HG02798 (cell line): ENCODE measurements at regions not wholly inside any gene's neighbourhood (a gene's known extent, or its start where the extent isn't known, plus 50 kb on each side); places are given as distances from the start of the nearest gene placed in this dataset.
"Not testable (repeated sequence)": the region's sequence is repeated elsewhere in the genome, so short reads cannot be mapped to it uniquely, and the experiment has no call there.

Experiments used
- ATAC-seq: cut with Tn5 transposase; IDR thresholded peaks from one replicate; pipeline ENCODE4 v1.9.1; 2021; ENCODE audit warnings: mild to moderate bottlenecking; ENCODE audit not compliant: unreplicated experiment, poor library complexity

GRCh38 chr1:115536279-115536816 lies 105.4 kb upstream of the VANGL1 start:
- ATAC-seq, result no peak

- ATAC-seq, result no peak
These were observed 107.7 kb upstream of the VANGL1 start for GRCh38 chr1:115534106-115534505.

- no peak for ATAC-seq
These were observed 110.0 kb upstream of the VANGL1 start for GRCh38 chr1:115531631-115532264.

GRCh38 chr1:115530407-115530806 lies 111.4 kb upstream of the VANGL1 start:
- no peak for ATAC-seq

- no peak for ATAC-seq
These were observed 112.4 kb upstream of the VANGL1 start for GRCh38 chr1:115529216-115529897.

- ATAC-seq, result not testable (repeated sequence)
These were observed 113.4 kb upstream of the VANGL1 start for GRCh38 chr1:115528336-115528735.

- no peak for ATAC-seq
These were observed 114.0 kb upstream of the VANGL1 start for GRCh38 chr1:115527746-115528145.

DNA sequence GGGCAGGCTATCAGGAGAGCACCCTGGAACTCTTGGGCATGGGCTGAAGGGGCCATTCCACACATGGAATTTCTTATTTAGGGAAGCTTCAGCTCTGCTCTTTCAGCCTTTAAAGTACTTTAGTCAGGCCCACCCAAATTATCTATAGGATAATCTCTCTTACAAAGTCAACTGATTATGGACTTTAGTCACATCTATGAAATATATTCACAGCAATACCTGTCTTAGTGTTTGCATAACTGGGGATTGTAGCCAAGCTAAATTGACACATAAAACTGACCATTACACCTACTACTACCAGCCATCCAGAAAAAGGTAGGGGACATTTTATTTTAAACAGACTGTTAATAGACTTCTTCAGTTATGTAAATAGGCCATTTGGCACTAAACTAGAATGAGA lies 114.9 kb upstream of the VANGL1 start:
- no peak for ATAC-seq

DNA sequence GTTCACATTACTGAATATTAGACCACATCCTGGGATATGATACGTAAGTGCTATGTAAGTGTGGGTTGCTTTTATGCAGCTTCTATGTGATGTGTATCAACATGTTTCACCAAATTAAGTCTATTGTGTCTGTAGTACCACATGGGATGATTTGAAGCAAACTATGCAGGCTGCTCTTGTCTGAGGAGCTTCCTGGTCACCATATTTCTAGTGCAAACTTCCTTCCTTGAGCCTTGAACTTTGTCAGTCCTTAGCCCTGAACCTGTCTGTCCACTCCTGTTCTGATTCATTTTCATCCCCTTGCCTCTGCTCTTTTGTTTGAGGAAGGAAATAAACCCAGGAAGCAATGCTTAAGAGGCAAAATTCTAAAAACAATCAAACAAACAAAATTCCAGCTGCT lies 117.5 kb upstream of the VANGL1 start:
- ATAC-seq, result no peak

DNA sequence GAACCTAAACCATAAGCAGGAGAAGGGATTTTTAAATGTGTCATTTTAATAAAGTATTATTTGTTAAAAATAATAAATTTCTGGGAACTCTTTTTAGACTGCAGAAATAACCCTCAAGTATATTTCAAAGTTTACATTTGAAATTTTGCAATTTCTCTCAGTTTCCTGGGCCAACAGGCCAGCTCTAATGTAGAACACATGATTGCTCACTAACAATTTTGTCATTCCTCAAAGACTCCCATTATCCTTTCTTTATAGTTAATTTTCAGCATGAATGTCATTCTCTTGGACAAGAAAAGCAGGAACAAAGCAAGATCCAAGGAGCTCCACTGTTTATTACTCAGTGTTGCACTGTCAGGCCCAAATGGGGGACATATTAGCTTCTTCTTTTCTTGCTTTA lies 119.4 kb upstream of the VANGL1 start:
- no peak for ATAC-seq

DNA sequence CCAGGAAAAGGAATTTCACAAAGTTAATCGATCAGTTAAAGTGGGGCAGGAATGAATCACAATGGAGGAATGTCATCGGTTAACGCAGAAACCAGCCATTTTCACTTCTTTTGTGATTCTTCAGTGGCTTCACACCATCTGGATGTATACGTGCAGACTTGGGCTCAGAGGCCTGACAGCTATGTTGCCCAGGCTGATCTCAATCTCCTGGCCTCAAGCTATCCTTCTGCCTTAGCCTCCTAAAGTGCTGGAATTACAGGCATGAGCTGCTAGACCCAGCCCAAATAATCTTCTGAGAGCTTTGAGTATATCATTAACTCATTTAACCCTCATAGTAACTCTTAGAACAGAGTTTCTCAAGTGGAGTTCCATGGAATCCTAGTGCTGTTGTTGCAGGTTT lies 126.5 kb upstream of the VANGL1 start:
- no peak for ATAC-seq

- ATAC-seq, result not testable (repeated sequence)
These were observed 131.5 kb upstream of the VANGL1 start for GRCh38 chr1:115510226-115510625.

DNA sequence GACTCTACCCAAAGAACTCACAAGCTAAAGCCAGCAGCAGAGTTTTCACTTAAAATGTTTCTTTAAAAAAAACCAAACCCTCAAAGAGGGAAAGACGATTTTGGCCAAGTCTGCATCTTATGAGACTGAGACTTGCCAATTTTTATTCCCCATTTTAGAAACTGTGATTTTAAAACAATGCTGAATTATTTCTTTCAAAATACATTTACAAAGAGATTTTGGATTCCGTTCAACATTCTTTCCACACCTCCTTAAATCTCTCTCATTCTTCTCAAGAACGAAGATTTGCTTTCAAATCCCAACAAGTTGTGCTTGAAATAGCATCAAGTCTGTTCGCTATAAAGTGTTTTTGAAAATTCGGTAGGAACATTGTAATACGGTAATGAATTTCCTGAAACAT lies 133.9 kb upstream of the VANGL1 start:
- ATAC-seq, result no peak

DNA sequence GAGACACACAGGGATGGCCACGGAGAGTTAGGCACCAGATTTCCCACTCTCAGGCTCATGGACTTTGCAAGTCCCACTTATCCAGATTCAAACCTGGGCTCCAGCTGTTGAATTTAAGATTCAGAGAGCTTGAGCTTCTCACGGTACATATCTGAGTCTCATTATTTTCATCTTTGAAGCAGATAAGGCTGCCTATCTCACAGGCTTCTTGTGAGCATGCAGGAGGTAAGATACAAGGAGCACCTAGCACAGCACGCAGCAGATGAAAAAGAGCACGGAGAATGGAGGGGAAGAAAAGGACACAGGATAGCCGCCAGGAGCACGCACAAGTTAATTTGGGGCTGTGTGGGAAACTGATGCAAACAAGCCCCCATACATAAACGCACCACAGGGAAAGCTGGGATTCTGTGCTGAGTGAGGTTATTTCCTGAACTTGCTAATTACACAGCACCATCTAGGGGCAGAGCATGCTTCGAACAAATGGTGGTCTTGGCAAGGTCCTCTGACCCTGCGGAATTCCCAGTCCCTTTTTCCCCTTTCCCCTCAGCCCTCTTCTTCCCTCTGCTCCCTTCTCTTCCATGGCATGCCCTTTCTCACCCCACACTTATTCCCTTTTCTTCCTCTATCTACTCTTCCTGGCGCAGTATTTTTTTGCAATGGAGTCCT lies 134.7 kb upstream of the VANGL1 start:
- no peak for ATAC-seq

- no peak for ATAC-seq
These were observed 135.3 kb upstream of the VANGL1 start for GRCh38 chr1:115506518-115506917.

DNA sequence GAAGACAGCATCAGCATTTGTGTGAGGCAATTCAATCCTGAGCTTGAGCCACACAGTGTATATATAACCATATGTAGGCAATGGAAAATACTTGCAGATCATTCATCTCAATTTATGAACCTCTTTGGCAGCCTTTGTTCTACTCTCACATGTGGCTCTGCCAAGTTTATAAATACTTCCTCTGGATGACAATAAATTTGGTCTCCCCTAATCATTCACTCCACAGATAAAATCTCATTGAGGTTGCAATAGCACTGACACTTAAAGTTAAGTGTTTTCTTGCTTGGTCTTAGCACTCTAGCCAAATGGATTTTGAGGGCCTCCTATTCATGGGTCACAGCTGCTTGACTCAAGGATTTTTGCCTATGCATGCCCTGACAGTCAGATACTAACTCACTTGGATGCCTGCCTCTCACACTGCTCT lies 136.6 kb upstream of the VANGL1 start:
- no peak for ATAC-seq

DNA sequence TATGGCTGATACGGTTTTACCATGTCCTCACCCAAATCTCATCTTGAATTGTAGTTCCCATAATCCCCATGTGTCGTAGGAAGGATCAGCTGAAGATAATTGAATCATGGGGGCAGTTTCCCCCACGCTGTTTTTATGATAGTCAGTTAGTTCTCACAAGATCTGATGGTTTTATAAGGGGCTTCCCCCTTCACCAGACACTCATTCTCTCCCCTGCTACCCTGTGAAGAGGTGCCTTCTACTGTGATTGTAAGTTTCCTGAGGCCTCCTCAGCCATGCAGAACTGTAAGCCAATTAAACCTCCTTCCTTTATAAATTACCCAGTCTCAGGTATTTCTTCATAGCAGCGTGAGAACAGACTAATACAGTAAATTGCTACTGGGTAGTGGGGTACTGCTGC lies 139.6 kb upstream of the VANGL1 start:
- ATAC-seq, result not testable (repeated sequence)

DNA sequence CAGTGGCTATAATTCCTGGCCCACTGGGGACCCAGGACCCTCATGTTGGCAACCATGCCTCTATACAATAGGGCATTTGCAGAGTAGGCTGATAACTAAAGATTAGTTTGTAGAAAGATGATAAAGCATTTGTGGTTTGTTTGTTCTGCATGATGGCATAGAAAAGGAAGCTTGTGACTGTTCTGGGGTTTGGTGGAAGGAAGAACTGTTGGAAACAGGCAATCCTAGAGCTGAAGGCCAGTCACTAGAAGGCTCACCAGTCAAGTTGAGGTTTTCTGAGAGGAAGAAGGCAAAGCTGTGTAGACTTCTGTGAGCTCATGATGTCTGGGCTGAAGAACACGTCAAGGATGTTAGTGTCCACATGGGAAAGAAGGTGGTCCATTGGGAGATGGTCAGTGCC lies 140.3 kb upstream of the VANGL1 start:
- no peak for ATAC-seq

DNA sequence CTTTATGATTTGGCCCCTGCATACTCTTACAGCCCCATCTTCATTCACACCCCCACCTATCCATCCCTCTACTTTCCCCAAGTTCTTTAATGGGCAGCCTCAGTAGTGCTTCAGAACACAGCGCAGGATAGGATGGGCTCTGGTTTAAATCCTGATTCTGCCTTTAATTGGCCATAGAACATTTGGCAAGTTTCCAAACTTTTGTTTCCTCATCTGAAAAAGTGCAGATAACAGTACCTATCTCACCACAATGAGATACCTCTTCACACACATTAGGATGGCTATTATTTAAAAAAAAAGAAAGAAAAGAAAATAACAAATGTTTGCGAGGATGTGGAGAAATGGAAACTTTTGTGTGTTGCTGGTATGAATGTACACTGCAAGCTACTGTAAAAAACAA lies 142.5 kb upstream of the VANGL1 start:
- no peak for ATAC-seq

DNA sequence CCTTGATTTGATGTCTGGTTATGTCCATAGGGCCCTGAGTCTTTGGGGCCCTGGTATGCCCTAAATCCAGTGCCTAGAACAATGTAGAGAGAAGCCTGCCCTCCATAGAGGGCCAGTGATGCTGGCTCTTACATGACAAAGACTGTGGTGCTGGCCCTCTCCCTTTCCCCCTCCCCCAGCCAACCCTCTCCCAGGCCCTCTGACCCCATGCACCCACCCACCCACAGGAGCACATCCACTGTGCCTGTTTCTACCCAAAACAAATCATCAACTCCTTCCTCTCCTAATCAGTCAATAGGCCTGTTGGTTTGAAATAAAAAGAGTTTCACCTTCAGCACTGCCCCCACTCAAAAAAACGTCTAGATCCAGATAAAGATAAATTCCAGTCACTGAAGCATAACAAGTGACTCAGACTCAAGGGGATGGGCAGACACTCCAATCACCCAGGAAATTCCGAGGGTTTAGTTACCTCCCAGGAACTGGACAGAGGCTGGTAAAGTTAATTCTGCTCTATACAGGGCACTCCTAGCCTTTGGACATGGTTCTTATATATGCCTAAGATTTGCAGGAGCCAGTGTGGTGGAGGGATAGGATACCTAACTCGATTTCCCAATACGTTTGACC lies 144.8 kb upstream of the VANGL1 start:
- ATAC-seq, result no peak

GRCh38 chr1:115495625-115496024 lies 146.1 kb upstream of the VANGL1 start:
- ATAC-seq, result no peak
